HG02610 (cell line): ENCODE measurements at regions not wholly inside any gene's neighbourhood (a gene's known extent, or its start where the extent isn't known, plus 50 kb on each side); places are given as distances from the start of the nearest gene placed in this dataset.
A peak's percentile ranks its signal among the peaks of the same experiment; 100 is the strongest.
"Not testable (repeated sequence)": the region's sequence is repeated elsewhere in the genome, so short reads cannot be mapped to it uniquely, and the experiment has no call there.

Experiments used
- ATAC-seq: cut with Tn5 transposase; IDR thresholded peaks from one replicate; pipeline ENCODE4 v1.9.1; 2021; ENCODE audit warnings: mild to moderate bottlenecking, moderate library complexity; ENCODE audit not compliant: unreplicated experiment

- peak; percentile 91 for ATAC-seq
Measured at GRCh38 chr2:138267161-138267901, 234.2 kb upstream of the SPOPL start.

- ATAC-seq = peak; percentile 53
Measured at GRCh38 chr2:138267902-138268254, 233.7 kb upstream of the SPOPL start.

- ATAC-seq = no peak
Measured at GRCh38 chr2:138269765-138270164, 231.8 kb upstream of the SPOPL start.

GRCh38 chr2:138271467-138271866 lies 230.1 kb upstream of the SPOPL start:
- no peak for ATAC-seq

- no peak for ATAC-seq
Measured at GRCh38 chr2:138272524-138273195, 228.9 kb upstream of the SPOPL start.

GRCh38 chr2:138273280-138273679 lies 228.3 kb upstream of the SPOPL start:
- not testable (repeated sequence) for ATAC-seq

- ATAC-seq = no peak
Measured at GRCh38 chr2:138274421-138275291, 226.9 kb upstream of the SPOPL start.

- ATAC-seq = no peak
Measured at GRCh38 chr2:138275292-138275690, 226.3 kb upstream of the SPOPL start.

- ATAC-seq = no peak
Measured at GRCh38 chr2:138275881-138276280, 225.7 kb upstream of the SPOPL start.

- no peak for ATAC-seq
Measured at GRCh38 chr2:138276339-138276738, 225.2 kb upstream of the SPOPL start.

- no peak for ATAC-seq
Measured at GRCh38 chr2:138277062-138277461, 224.5 kb upstream of the SPOPL start.

GRCh38 chr2:138279871-138280270 lies 221.7 kb upstream of the SPOPL start:
- no peak for ATAC-seq

GRCh38 chr2:138280999-138281695 lies 220.4 kb upstream of the SPOPL start:
- ATAC-seq = no peak

- ATAC-seq = no peak
Measured at GRCh38 chr2:138282014-138282672, 219.4 kb upstream of the SPOPL start.

GRCh38 chr2:138291805-138292204 lies 209.8 kb upstream of the SPOPL start:
- ATAC-seq = no peak

- ATAC-seq = no peak
Measured at GRCh38 chr2:138293045-138293444, 208.5 kb upstream of the SPOPL start.

- no peak for ATAC-seq
Measured at GRCh38 chr2:138293549-138293948, 208.0 kb upstream of the SPOPL start.

GRCh38 chr2:138294451-138294850 lies 207.1 kb upstream of the SPOPL start:
- no peak for ATAC-seq

GRCh38 chr2:138296365-138296764 lies 205.2 kb upstream of the SPOPL start:
- no peak for ATAC-seq

GRCh38 chr2:138298120-138298814 lies 203.3 kb upstream of the SPOPL start:
- ATAC-seq = peak; percentile 82
